HL-60 (cell line): ENCODE measurements at regions not wholly inside any gene's neighbourhood (a gene's known extent, or its start where the extent isn't known, plus 50 kb on each side); places are given as distances from the start of the nearest gene placed in this dataset.

ENCODE experiments used
- DNase-seq, 2 experiments: peaks; one replicate each; pipeline ENCODE4 v3.0.0-alpha.2; 2010 to 2020; ENCODE audit warnings: low read depth in 1 of 2, low spot score in 1 of 2
- H3K27ac ChIP-seq: fragments of 250-450 bp; sonication (Bioruptor Pico); replicated peaks from 2 replicates; pipeline ENCODE4 v1.5.1; 2020; ENCODE audit warnings: mild to moderate bottlenecking, moderate library complexity
- H3K27me3 ChIP-seq: fragments of 250-450 bp; sonication (Bioruptor Pico); 2 replicates; pipeline ENCODE4 v1.5.1; 2021; ENCODE audit warnings: mild to moderate bottlenecking, moderate library complexity; ENCODE audit not compliant: insufficient read depth, poor library complexity, severe bottlenecking
- H3K4me3 ChIP-seq: replicated peaks from 2 replicates; pipeline ENCODE4 v1.5.1; 2011; ENCODE audit warnings: mild to moderate bottlenecking, control low read depth, low read length; ENCODE audit not compliant: insufficient read depth
- GABPA ChIP-seq: IDR thresholded peaks from 2 replicates; pipeline ENCODE4 v1.6.1; 2012; ENCODE audit warnings: low read depth
- POLR2AphosphoS5 ChIP-seq: IDR thresholded peaks from 2 replicates; pipeline ENCODE4 v1.6.1; 2012; ENCODE audit warnings: low read depth
- SPI1 ChIP-seq: IDR thresholded peaks from 2 replicates; pipeline ENCODE4 v1.6.1; 2012; ENCODE audit warnings: low read depth, mild to moderate bottlenecking, borderline replicate concordance
- TF ChIP-seq, protein P1 (sequence below): IDR thresholded peaks from one replicate; pipeline ENCODE4 v1.5.1; 2011; ENCODE audit warnings: low read length, control low read depth, inconsistent platforms; ENCODE audit not compliant: insufficient read depth
- TF ChIP-seq, protein P2 (sequence below): IDR thresholded peaks from 2 replicates; pipeline ENCODE4 v1.6.1; 2012; ENCODE audit warnings: low read depth; ENCODE audit not compliant: insufficient replicate concordance

DNA sequence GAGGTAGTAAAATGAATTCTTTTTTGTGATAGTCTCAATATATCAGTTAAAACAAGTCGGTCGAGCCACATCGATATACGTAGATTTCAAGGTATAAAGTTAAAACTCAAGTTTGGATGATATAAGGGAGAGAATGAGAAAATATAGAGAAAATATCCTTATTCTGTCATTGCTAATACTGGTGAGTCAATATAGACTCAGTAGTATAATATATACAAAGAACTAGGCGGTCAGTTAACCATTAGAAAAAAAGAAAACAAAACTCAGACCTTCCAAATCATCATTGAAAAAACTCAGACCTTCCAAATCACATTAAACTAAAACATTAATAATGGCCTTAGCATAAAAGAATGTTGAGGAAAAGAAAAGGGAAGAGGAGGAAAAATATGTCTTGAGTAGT lies 817.1 kb upstream of the IGFBP3 start:
- no peak overlapping the region for H3K27ac ChIP-seq
- DNase-seq, result no peak
- no peaks in the 10 kb centered on the region for H3K27me3 ChIP-seq
- H3K4me3 ChIP-seq, result no peak overlapping the region
- TF ChIP-seq SPI1 (no peak), GABPA (no peak), POLR2AphosphoS5 (no peak)
- TF ChIP-seq, protein P1, sequence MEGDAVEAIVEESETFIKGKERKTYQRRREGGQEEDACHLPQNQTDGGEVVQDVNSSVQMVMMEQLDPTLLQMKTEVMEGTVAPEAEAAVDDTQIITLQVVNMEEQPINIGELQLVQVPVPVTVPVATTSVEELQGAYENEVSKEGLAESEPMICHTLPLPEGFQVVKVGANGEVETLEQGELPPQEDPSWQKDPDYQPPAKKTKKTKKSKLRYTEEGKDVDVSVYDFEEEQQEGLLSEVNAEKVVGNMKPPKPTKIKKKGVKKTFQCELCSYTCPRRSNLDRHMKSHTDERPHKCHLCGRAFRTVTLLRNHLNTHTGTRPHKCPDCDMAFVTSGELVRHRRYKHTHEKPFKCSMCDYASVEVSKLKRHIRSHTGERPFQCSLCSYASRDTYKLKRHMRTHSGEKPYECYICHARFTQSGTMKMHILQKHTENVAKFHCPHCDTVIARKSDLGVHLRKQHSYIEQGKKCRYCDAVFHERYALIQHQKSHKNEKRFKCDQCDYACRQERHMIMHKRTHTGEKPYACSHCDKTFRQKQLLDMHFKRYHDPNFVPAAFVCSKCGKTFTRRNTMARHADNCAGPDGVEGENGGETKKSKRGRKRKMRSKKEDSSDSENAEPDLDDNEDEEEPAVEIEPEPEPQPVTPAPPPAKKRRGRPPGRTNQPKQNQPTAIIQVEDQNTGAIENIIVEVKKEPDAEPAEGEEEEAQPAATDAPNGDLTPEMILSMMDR, result no peak
- TF ChIP-seq, protein P2, sequence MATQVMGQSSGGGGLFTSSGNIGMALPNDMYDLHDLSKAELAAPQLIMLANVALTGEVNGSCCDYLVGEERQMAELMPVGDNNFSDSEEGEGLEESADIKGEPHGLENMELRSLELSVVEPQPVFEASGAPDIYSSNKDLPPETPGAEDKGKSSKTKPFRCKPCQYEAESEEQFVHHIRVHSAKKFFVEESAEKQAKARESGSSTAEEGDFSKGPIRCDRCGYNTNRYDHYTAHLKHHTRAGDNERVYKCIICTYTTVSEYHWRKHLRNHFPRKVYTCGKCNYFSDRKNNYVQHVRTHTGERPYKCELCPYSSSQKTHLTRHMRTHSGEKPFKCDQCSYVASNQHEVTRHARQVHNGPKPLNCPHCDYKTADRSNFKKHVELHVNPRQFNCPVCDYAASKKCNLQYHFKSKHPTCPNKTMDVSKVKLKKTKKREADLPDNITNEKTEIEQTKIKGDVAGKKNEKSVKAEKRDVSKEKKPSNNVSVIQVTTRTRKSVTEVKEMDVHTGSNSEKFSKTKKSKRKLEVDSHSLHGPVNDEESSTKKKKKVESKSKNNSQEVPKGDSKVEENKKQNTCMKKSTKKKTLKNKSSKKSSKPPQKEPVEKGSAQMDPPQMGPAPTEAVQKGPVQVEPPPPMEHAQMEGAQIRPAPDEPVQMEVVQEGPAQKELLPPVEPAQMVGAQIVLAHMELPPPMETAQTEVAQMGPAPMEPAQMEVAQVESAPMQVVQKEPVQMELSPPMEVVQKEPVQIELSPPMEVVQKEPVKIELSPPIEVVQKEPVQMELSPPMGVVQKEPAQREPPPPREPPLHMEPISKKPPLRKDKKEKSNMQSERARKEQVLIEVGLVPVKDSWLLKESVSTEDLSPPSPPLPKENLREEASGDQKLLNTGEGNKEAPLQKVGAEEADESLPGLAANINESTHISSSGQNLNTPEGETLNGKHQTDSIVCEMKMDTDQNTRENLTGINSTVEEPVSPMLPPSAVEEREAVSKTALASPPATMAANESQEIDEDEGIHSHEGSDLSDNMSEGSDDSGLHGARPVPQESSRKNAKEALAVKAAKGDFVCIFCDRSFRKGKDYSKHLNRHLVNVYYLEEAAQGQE, result no peak

DNA sequence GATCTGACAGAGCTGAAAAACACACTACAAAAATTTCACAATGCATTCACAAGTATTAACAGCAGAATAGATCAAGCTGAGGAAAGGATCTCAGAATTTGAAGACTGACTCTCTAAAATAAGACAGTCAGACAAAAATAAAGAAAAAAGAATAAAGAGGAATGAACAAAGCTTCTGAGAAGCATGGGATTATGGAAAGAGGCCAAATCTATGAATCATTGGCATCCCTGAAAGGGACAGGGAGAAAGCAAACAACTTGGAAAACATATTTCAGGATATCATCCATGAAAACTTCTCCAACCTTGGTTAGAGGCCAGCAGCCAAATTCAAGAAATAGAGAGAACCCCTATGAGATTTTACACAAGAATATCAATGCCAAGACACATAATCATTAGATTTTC lies 804.8 kb upstream of the IGFBP3 start:
- H3K4me3 ChIP-seq, result no peak overlapping the region
- no peak for DNase-seq
- H3K27ac ChIP-seq, result no peak overlapping the region
- TF ChIP-seq, protein P1, result no peak
- TF ChIP-seq GABPA, result no peak
- TF ChIP-seq SPI1, result no peak
- TF ChIP-seq, protein P2, result no peak
- no peak for TF ChIP-seq POLR2AphosphoS5
- no peaks in the 10 kb centered on the region for H3K27me3 ChIP-seq

DNA sequence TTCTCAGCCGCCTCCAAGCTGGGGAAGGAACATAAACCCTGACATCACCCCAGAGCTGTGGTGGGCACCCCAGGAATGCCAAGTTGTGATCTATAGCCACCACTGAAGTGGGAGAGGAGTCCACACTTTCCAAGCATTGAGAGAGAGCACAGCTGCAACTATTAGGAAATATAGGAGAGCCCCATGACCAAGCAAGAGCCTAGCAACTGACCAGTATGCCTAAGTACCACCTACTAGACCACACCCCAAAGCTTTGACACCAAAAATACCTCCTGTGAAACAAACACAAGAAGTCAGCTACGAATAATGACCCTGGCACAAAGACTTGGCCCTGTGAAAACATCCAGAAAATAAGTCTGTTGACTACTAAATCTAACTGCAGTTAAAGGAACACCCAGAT lies 804.1 kb upstream of the IGFBP3 start:
- DNase-seq, result no peak
- TF ChIP-seq GABPA (no peak), SPI1 (no peak), POLR2AphosphoS5 (no peak)
- TF ChIP-seq, protein P1, result no peak
- TF ChIP-seq, protein P2, result no peak

More for the DNA sequence above, 804.1 kb upstream of the IGFBP3 start:
- Histone ChIP-seq H3K27ac (no peak overlapping the region), H3K4me3 (no peak overlapping the region), H3K27me3 (no peaks in the 10 kb centered on the region)
